ENCODE measurements at regions not wholly inside any gene's neighbourhood (a gene's known extent, or its start where the extent isn't known, plus 50 kb on each side); places are given as distances from the start of the nearest gene placed in this dataset.

DNA sequence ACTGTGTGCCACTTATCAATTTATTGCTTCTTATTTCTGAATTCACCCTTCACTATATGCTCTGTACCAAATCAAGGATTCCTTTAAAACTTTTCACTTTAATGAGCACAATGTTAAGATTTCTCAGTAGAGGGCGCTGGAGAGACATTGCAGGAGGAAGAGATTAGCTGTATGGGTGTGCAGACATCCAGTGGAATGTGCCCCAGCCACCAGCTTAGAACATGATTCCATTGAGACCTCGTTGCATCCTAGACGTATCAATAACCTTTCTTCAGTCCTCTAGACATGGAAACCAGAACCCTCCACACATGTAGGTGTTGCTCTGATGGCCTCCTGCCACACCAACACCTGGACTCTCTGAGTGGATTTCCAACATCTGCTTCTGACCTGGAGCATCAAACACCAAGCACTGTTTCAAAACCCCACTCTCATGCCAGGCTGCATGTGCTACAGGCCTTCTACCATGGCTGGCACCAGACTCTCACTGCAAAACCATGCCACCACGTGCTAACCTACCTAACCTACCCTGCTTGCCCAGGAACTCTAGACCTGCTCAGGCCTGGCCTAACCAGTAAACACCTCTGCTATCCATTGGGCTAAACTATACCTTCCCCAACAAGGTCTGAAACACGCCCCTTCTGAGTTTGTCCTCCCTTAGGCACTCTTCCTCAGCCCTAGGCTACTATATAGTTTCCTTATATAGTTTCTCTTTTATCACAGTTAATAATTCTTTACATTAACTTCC lies 633.2 kb upstream of the PKDCC start:
- peak; percentile 30 for DNase-seq

DNA sequence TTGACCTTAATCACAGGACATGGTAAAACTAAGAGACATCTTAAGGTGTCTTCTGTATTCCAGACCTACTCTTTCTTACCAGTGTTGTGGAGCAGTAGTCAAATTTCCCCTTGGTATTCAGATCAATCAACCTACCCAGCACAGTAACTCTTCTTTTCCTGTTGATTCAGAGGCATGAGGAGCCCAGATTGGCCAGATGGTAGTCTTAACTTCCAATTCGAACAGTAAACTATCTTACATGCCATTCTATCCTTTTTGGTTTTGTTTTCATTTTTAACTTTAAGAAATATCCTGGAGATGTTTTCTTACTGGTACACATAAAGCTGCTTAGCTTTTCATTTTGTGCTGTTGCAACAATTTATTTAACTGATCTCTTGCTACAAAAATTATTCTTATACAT lies 630.3 kb upstream of the PKDCC start:
- DNase-seq: no peak

GRCh38 chr2:41420219-41420618 lies 627.6 kb upstream of the PKDCC start:
- DNase-seq: no peak

GRCh38 chr2:41420872-41421271 lies 626.9 kb upstream of the PKDCC start:
- DNase-seq: no peak

- no peak for DNase-seq
Measured at GRCh38 chr2:41431756-41432155, 616.1 kb upstream of the PKDCC start.

DNA sequence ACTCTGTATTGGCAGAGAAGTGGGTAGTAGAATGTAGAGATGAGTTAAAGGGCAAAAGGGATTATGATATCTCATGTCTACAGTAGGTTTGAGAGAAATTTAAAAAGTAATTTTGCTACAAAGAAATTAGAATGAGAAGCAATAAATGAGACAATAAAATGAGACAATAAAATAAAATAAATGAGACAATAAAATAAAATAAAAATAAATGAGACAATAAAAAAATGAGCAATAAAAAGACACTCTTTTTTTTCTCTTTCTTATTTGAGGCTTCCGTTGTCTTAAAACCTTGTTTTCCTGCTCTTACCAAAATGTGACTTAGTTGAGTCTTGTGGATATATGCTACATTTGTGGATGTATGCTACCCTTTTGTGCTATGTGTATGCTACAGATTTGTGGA lies 615.4 kb upstream of the PKDCC start:
- no peak for DNase-seq

DNA sequence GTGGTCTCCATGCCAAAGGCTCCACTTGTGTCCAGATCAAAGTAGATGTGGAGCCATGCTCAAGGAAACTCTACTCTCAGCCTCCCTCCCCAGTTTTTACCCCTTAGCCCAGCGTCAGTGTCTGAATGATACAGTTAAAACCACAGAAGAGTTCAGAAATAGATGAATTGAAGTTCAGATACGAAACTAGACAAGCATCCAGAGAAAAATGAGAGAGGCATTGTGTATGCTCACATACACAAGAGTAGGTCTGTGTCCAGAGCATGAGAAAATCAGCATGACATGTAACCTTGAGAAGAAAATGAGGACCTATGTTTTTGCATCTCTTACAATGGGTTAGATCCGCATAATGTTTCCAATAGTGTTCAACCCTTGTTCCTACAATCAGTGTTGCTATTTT lies 612.8 kb upstream of the PKDCC start:
- no peak for DNase-seq

DNA sequence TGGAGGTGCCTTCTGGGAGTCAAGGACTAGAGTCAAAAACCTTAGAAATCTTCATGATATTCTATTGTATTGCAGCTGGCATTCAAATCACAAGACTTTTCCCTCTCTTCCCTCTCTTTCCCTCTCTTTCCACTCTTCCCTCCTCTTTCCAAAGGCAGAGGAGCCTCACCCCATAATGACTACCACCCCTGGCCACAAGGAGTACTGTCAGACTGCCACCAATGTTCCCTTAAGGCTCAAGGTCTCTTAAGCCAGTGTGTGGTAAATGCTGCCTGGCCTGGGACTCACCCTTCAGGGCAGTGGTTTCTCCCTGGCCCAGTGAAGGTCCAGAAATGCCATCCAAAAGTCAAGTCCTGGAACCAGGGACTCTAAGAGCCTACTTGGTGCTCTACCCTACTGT lies 605.9 kb upstream of the PKDCC start:
- DNase-seq: no peak

DNA sequence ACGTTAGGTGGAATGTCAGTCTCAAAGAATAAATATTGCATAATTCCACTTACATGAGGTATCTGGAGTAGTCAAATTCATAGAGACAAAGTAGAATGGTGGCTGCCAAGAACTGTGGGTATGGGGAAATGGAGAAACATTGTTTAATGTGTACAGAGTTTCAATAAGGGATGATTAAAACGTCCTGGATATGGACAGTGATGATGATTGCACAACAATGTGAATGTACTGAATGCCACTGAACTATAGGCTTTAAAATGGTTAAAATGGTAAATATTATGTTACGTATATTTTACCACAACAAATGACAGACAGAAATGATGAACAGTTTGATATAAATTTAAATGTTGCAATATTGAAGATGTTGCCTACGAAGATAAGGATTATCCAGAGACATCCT lies 602.0 kb upstream of the PKDCC start:
- no peak for DNase-seq

DNA sequence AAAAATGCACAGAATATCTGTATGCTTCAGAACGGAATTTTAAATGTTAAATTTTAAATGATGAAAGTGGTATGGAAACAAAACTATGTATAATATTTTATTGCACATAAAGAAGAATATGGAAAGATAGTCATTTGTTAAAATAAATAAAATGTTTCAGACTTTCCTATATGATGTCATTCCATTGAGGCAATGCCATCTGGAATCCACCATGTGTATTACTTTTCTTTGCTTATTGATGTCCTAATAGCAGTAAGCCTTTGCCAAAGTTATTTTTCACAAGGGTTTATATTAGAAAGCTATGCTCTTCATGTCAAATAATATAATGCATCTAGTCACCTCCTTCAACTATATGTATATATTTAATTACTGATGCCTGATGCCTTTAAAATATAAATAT lies 601.6 kb upstream of the PKDCC start:
- DNase-seq: no peak

DNA sequence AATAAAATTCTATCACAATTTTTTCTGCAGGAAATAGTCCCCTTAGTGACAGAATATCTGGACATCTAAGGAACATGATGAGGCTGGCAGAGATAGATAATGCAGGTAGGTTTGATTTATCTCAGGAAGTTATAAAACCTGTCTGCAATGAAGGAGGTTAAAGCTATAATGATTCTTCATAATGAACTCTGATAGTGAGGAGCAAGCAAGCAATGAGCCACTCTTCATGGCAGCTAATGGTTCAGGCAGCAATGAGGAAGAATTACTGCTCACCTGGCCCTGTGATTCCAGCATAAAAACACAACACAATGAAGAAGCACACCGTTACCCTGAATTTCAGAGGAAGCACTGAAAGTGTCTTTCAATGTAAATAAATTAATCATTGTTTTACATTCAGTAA lies 599.6 kb upstream of the PKDCC start:
- DNase-seq: no peak

GRCh38 chr2:41457026-41457425 lies 590.8 kb upstream of the PKDCC start:
- no peak for DNase-seq

GRCh38 chr2:41460661-41461060 lies 587.2 kb upstream of the PKDCC start:
- no peak for DNase-seq

DNA sequence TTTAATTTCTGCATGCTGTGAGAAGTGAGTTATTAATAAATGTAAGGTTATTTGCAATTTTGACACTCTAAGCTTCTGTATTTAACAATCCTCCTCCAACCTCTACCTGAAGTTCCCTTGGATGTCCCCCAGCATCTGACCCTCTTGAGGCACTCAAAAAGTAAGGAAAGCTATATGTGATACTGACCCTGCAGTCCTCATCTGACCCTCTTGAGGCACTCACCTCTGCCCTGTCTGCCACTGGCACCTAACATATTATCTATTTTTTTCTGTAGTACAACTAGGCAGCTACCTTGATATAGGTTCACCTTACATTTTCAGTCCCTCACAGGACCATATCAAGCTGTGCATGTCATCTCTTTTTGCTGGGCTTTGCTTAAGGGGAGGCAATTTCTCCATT lies 583.4 kb upstream of the PKDCC start:
- DNase-seq: no peak

DNA sequence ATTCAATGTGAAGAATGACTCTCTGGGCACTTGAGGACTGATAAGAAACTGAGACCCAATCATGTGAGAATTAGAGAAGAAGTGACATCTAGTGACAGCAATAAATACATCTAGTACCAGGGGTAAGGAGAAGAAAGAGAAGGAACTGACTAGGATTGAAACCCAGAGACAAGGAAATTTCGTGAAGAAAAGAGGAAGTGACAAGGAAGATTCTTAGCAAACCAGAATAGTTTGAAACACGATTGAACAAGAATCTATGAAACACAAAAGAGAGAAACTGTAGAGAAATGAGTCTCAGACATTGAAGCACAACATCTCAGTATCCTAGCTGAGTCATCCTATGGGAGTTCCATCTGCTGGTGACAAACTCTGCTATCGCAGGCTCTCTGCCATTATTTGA lies 571.9 kb upstream of the PKDCC start:
- no peak for DNase-seq

GRCh38 chr2:41482659-41483058 lies 565.2 kb upstream of the PKDCC start:
- DNase-seq: no peak

DNA sequence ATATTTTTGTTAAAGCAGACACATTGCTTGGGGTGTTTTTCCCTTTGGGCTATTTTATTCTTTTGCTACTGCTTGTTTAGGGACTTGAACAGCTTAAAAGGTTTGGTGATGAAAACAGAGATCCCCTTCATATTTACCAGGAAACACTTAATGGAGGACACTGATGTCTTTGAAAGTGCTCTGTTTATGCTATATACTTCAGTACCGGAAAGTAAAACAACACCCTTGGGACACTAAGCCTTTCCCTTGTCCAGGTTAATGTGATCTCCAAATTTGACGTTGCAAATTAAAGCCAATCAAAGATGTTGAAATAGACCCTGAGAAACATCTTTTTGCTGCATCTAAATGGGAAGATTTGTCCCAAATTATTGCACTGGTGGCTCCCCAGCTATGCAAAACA lies 564.6 kb upstream of the PKDCC start:
- no peak for DNase-seq

DNA sequence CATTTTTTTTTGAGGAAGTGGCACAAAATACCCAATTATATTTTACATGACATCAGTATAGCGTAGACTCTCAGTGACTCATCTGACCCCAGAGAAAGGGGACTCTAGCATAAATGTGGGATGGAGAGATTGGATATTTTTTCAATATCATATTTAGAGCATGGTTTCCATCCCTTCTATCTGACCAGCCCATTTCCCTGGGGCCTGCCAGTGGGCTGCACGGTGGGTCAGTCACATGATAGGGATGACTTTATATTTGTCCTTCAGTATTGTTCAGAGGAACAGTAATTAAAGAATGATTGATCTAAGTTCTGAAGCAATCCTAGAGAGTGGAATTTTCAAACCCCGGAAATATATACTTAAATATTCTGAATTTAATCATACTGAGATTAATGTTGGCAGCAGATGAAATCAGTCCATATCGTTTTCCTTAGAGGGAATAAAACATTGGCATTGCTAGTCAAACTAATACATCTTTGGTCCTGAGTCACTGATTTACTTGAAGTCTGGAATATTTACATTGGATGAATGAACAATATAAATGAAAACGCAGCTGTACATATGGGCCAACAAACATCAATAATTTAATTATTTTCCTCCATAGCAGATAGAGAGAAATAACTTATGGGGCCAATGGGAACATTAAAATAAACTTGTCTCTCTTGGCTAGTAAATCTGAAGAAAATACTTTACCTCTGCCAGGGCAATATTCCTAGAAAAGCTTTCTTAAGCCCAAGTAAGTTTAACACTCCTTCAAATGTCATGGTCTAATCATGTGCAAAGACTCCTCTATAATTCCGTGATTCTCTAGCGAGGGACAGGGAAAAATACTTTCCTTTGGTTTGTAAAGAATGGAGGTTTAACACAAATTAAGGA lies 563.6 kb upstream of the PKDCC start:
- DNase-seq: no peak

- no peak for DNase-seq
Measured at GRCh38 chr2:41484858-41485234, 563.0 kb upstream of the PKDCC start.

DNA sequence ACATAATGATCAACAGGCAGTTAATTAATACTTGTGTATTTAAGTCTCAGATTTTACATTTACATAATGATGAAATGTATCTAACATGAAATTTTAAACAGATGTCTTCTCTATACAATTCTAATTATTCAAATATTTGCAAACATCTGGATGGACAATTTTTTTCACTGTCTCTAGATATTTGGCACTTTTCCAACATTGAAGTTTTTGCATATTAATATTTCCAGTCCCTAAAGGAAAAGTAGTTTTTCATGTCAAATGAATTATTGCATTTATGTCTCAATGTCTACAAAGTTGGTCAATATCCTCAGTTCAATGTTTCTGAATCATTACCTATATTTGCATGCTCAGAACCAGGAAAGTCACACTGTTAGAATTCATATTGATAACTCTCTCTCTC lies 560.9 kb upstream of the PKDCC start:
- no peak for DNase-seq

DNA sequence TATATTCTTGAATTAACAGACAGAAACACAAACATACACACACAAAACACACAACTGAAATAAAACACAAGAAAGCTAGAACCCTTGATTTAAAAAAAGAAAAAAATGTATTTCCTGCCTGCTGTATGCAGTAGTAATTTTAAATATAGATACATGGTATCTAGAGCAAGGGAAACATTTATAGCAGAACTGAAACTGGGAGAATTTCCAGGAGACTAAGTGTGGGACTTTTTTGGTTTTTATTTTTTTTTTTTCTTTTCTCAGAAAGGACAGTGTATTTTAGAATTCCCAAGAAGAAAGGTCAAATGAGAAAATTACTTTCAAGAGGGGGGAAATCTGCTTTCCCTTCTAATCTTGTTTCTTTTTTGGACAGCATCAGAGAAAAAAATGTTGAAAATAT lies 558.9 kb upstream of the PKDCC start:
- no peak for DNase-seq

- no peak for DNase-seq
Measured at GRCh38 chr2:41489638-41490037, 558.2 kb upstream of the PKDCC start.

DNA sequence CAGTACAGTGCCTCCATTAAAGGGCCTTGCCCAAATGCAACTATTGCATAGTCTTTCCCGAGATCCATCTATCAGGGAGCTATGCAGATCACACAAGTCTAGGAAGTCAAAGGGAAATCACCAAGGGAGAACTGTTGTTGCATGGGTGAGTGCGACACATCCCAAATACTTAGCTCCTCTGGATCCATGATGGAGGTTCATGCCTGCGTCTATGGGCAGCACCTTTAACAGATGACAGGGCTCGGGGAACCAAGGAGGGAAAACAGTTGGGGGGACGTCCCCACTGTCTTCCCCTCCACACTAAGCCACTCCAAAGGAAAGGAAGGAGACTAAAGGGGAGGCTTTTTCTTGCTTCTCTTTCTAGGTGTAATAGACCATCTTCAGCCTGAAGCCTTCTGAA lies 552.8 kb upstream of the PKDCC start:
- no peak for DNase-seq

DNA sequence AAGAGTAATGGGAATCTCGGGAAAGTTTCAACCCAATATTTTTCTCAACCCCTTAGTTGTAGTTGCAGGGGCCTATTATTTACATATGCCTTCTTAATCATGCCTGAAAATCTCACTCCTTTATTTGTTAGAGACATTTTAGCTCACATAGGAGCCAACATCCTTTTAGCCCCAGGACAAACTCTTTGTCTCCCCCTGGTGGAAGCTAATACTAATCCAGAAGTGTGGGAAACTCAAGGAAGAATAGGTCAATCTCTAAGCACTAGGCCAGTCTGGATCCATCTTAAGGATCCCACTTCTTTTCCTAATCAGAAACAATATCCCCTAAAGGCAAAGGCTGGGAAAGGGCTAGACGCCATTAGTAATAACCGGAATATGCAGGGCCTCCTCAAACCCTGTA lies 550.9 kb upstream of the PKDCC start:
- no peak for DNase-seq

DNA sequence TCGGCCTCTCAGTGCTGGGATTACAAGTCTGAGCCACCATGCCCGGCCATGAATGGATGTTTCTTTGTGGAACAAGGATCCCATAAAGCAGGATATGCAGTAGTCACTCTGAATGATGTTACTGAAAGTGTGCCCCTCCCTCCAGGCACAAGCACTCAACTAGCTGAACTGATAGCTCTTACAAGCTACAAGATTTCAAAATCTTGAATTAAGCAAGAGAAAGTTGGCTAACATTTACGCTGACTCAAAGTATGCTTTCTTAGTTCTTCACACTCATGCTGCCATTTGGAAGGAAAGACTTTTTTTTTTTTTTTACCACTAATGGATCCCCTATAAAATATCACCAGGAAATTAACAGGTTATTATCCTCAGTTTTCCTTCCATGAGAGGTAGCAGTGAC lies 549.0 kb upstream of the PKDCC start:
- DNase-seq: no peak

All from HCEC 1CT (cell line).